ENCODE measurements at regions not wholly inside any gene's neighbourhood (a gene's known extent, or its start where the extent isn't known, plus 50 kb on each side); places are given as distances from the start of the nearest gene placed in this dataset.

DNA sequence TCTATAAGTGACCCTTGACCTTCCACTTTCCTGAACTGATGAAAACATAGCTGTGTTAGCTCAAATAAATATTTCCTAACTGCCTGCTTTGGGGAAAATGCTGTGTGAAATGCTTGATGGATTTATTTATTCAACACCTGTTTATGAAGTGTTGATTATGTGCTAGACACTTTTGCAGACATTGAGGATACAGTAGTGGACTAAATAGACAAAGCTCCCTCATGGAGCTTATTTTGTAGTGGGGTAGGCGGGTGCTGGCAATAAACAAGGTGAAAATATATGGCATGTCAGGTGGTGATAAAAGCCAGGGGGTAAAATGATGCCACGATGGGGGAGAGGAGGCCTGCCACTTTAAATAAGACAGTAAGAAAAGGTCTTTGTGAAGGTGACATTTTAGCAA, 50.2 kb upstream of the TLR3 start:
- no peaks in the 10 kb centered on the region for H3K79me2 ChIP-seq (ENCODE audit: low read length)
- no peak overlapping the region for H3K4me2 ChIP-seq (ENCODE audit: low read length)
- H3K36me3 ChIP-seq (replicated peaks; ENCODE audit: low read depth, low read length), result no peaks in the 10 kb centered on the region
- no peak overlapping the region for H3K4me3 ChIP-seq (ENCODE audit: low read length)
- TF ChIP-seq, protein P1, sequence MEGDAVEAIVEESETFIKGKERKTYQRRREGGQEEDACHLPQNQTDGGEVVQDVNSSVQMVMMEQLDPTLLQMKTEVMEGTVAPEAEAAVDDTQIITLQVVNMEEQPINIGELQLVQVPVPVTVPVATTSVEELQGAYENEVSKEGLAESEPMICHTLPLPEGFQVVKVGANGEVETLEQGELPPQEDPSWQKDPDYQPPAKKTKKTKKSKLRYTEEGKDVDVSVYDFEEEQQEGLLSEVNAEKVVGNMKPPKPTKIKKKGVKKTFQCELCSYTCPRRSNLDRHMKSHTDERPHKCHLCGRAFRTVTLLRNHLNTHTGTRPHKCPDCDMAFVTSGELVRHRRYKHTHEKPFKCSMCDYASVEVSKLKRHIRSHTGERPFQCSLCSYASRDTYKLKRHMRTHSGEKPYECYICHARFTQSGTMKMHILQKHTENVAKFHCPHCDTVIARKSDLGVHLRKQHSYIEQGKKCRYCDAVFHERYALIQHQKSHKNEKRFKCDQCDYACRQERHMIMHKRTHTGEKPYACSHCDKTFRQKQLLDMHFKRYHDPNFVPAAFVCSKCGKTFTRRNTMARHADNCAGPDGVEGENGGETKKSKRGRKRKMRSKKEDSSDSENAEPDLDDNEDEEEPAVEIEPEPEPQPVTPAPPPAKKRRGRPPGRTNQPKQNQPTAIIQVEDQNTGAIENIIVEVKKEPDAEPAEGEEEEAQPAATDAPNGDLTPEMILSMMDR (IDR thresholded peaks at IDR 0.05; ENCODE audit: low read depth, low read length), result no peak
- no peak for TF ChIP-seq EZH2phosphoT487 (IDR thresholded peaks at IDR 0.05; ENCODE audit: low read depth)
- no peaks in the 10 kb centered on the region for H3K9me3 ChIP-seq (ENCODE audit: insufficient read depth, low read length)
- no peak overlapping the region for H2AFZ ChIP-seq (ENCODE audit: low read depth, low read length)
- H3K4me1 ChIP-seq (ENCODE audit: low read length), result no peaks in the 10 kb centered on the region
- no peak overlapping the region for H3K27ac ChIP-seq (ENCODE audit: low read length)
- H3K9ac ChIP-seq (ENCODE audit: low read length), result no peak overlapping the region
- no peaks in the 10 kb centered on the region for H4K20me1 ChIP-seq (ENCODE audit: insufficient read depth, low read length)
- no peaks in the 10 kb centered on the region for H3K27me3 ChIP-seq (ENCODE audit: low read depth, low read length)
